Smooth muscle cell (in vitro differentiated cells): ENCODE measurements at regions not wholly inside any gene's neighbourhood (a gene's known extent, or its start where the extent isn't known, plus 50 kb on each side); places are given as distances from the start of the nearest gene placed in this dataset.

ENCODE experiments used
- DNase-seq: peaks from one replicate; lab custom pipeline; 2025; ENCODE audit not compliant: unreplicated experiment; lab: John Stamatoyannopoulos, UW
- H2AFZ ChIP-seq: fragments of 200-600 bp; sonication (generic); 2 replicates; pipeline ENCODE4 v1.6.0; 2016; ENCODE audit warnings: antibody characterized with exemption, low read depth, mild to moderate bottlenecking
- H3F3A ChIP-seq: fragments of 200-600 bp; sonication (generic); 2 replicates; pipeline ENCODE4 v1.6.0; 2017; ENCODE audit warnings: antibody characterized with exemption, low read depth
- H3K27ac ChIP-seq: fragments of 200-600 bp; sonication (generic); 2 replicates; pipeline ENCODE4 v1.5.1; 2016; ENCODE audit warnings: low read depth, mild to moderate bottlenecking
- H3K27me3 ChIP-seq: fragments of 200-600 bp; sonication (generic); 2 replicates; pipeline ENCODE4 v1.6.1; 2016; ENCODE audit warnings: low read depth, mild to moderate bottlenecking
- H3K36me3 ChIP-seq: fragments of 200-600 bp; sonication (generic); 2 replicates; pipeline ENCODE4 v1.5.1; 2016; ENCODE audit warnings: low read depth
- H3K4me1 ChIP-seq: fragments of 200-600 bp; sonication (generic); 2 replicates; pipeline ENCODE4 v1.5.1; 2016; ENCODE audit warnings: low read depth
- H3K4me2 ChIP-seq: fragments of 200-600 bp; sonication (generic); 2 replicates; pipeline ENCODE4 v1.6.0; 2016; ENCODE audit warnings: mild to moderate bottlenecking
- H3K4me3 ChIP-seq: fragments of 200-600 bp; sonication (generic); 2 replicates; pipeline ENCODE4 v1.5.1; 2016; ENCODE audit warnings: mild to moderate bottlenecking
- H3K79me2 ChIP-seq: fragments of 200-600 bp; sonication (generic); 2 replicates; pipeline ENCODE4 v1.6.0; 2016; ENCODE audit warnings: low read depth, mild to moderate bottlenecking
- H3K9ac ChIP-seq: fragments of 200-600 bp; sonication (generic); 2 replicates; pipeline ENCODE4 v1.6.0; 2016; ENCODE audit warnings: low read depth
- H3K9me3 ChIP-seq: fragments of 200-600 bp; sonication (generic); replicated peaks from 2 replicates; pipeline ENCODE4 v1.5.1; 2016; ENCODE audit warnings: low read depth
- H4K20me1 ChIP-seq: fragments of 200-600 bp; sonication (generic); 2 replicates; pipeline ENCODE4 v1.6.0; 2016; ENCODE audit warnings: low read depth
- CTCF ChIP-seq: fragments of 200-600 bp; sonication (generic); IDR thresholded peaks from 2 replicates; pipeline ENCODE4 v1.5.1; 2017; ENCODE audit warnings: borderline replicate concordance, mild to moderate bottlenecking, antibody characterized with exemption; ENCODE audit not compliant: insufficient read depth, poor library complexity, severe bottlenecking
- WGBS: methylation state at CpG from one replicate; pipeline ENCODE4 v1.1.7; 2016; ENCODE audit warnings: low lambda C conversion rate; 5-methylcytosine and 5-hydroxymethylcytosine counted together

GRCh38 chr14:26088275-26088674 lies 509.6 kb downstream of the NOVA1 start:
- Histone ChIP-seq H3K9me3 (no peaks in the 10 kb centered on the region), H3K27me3 (no peaks in the 10 kb centered on the region), H2AFZ (no peak overlapping the region), H3K79me2 (no peaks in the 10 kb centered on the region), H4K20me1 (no peaks in the 10 kb centered on the region), H3K9ac (no peak overlapping the region), H3K4me2 (no peak overlapping the region), H3K27ac (no peak overlapping the region), H3K4me3 (no peak overlapping the region), H3K4me1 (no peaks in the 10 kb centered on the region), H3K36me3 (no peaks in the 10 kb centered on the region), H3F3A (no peaks in the 10 kb centered on the region)
- WGBS: 30% methylated on average over 2 of the region's 2 CpGs
- TF ChIP-seq CTCF: no peak
- DNase-seq: no peak

- Histone ChIP-seq H3K9me3 (no peaks in the 10 kb centered on the region), H4K20me1 (no peaks in the 10 kb centered on the region), H3F3A (no peaks in the 10 kb centered on the region), H3K27me3 (no peaks in the 10 kb centered on the region), H3K4me1 (no peaks in the 10 kb centered on the region), H3K27ac (no peak overlapping the region), H3K4me2 (no peak overlapping the region), H2AFZ (no peak overlapping the region), H3K4me3 (no peak overlapping the region), H3K36me3 (no peaks in the 10 kb centered on the region), H3K9ac (no peak overlapping the region), H3K79me2 (no peaks in the 10 kb centered on the region)
- WGBS: 86% methylated on average over 10 of the region's 10 CpGs
- no peak for DNase-seq
- no peak for TF ChIP-seq CTCF
Measured at GRCh38 chr14:26081043-26081442, 516.8 kb downstream of the NOVA1 start.

GRCh38 chr14:26078561-26078960 lies 519.3 kb downstream of the NOVA1 start:
- H3K27ac ChIP-seq: no peak overlapping the region
- H3K4me1 ChIP-seq: no peaks in the 10 kb centered on the region
- H4K20me1 ChIP-seq: no peaks in the 10 kb centered on the region
- no peaks in the 10 kb centered on the region for H3K9me3 ChIP-seq
- H3K36me3 ChIP-seq: no peaks in the 10 kb centered on the region
- 87% methylated on average over 2 of the region's 2 CpGs for WGBS
- H3K4me3 ChIP-seq: no peak overlapping the region
- H3K79me2 ChIP-seq: no peaks in the 10 kb centered on the region
- no peak overlapping the region for H3K9ac ChIP-seq
- H2AFZ ChIP-seq: no peak overlapping the region
- no peaks in the 10 kb centered on the region for H3F3A ChIP-seq
- H3K27me3 ChIP-seq: no peaks in the 10 kb centered on the region
- no peak for DNase-seq
- no peak overlapping the region for H3K4me2 ChIP-seq
- TF ChIP-seq CTCF: no peak

- no peaks in the 10 kb centered on the region for H4K20me1 ChIP-seq
- H3K9me3 ChIP-seq: no peaks in the 10 kb centered on the region
- TF ChIP-seq CTCF: no peak
- H3K79me2 ChIP-seq: no peaks in the 10 kb centered on the region
- 90% methylated on average over 2 of the region's 2 CpGs for WGBS
- no peaks in the 10 kb centered on the region for H3K4me1 ChIP-seq
- H3K4me2 ChIP-seq: no peak overlapping the region
- no peaks in the 10 kb centered on the region for H3K36me3 ChIP-seq
- no peak overlapping the region for H3K9ac ChIP-seq
- no peak for DNase-seq
- no peaks in the 10 kb centered on the region for H3K27me3 ChIP-seq
- no peak overlapping the region for H3K4me3 ChIP-seq
- H3K27ac ChIP-seq: no peak overlapping the region
- H3F3A ChIP-seq: no peaks in the 10 kb centered on the region
- H2AFZ ChIP-seq: no peak overlapping the region
Measured at GRCh38 chr14:26074892-26075291, 522.9 kb downstream of the NOVA1 start.
